ENCODE measurements at regions not wholly inside any gene's neighbourhood (a gene's known extent, or its start where the extent isn't known, plus 50 kb on each side); places are given as distances from the start of the nearest gene placed in this dataset.

- TF ChIP-seq CTCF (IDR thresholded peaks at IDR 0.05) (no peak), EZH2 (IDR thresholded peaks at IDR 0.05; ENCODE audit: borderline replicate concordance, insufficient read depth, low read depth, low read length, poor library complexity, severe bottlenecking) (no peak)
Measured at GRCh38 chr13:97100821-97101220, 106.5 kb upstream of the OXGR1 start.

All from B cell (primary cell).